Heart right ventricle (tissue), 16 donors: ENCODE measurements at regions not wholly inside any gene's neighbourhood (a gene's known extent, or its start where the extent isn't known, plus 50 kb on each side); places are given as distances from the start of the nearest gene placed in this dataset.
A peak's percentile ranks its signal among the peaks of the same experiment; 100 is the strongest.

ENCODE experiments used
- ATAC-seq, 8 donors: fragments of 200-7000 bp; cut with Tn5 transposase; one replicate each; pipeline ENCODE4 v1.9.1; 2020; ENCODE audit warnings: mild to moderate bottlenecking in 8 of 8, moderate library complexity in 8 of 8, moderate number of reproducible peaks in 1 of 8
- DNase-seq, 2 donors: peaks; one replicate each; pipeline ENCODE4 v3.0.0-alpha.2; 2020
- H3K27ac ChIP-seq, 10 donors: fragments of 200-600 bp; sonication (generic) in 2 of 10; one replicate each; pipeline versions ENCODE4 v1.5.0 to v1.8.0; 2020 to 2022; ENCODE audit warnings: mild to moderate bottlenecking in 3 of 10
- H3K27me3 ChIP-seq, 7 donors: fragments of 200-600 bp; one replicate each; pipeline ENCODE4 v1.8.0; 2021 to 2022; ENCODE audit warnings: mild to moderate bottlenecking in 2 of 7
- H3K36me3 ChIP-seq, 9 donors: fragments of 200-600 bp; sonication (generic) in 1 of 9; one replicate each; pipeline versions ENCODE4 v1.5.0 to v1.8.0; 2020 to 2022; ENCODE audit warnings: mild to moderate bottlenecking in 2 of 9
- H3K4me1 ChIP-seq, 9 donors: fragments of 200-600 bp; sonication (generic) in 1 of 9; one replicate each; pipeline versions ENCODE4 v1.5.0 to v1.8.0; 2020 to 2022; ENCODE audit warnings: mild to moderate bottlenecking in 4 of 9
- H3K4me3 ChIP-seq, 10 donors: fragments of 200-600 bp; sonication (generic) in 2 of 10; one replicate each; pipeline versions ENCODE4 v1.5.0 to v1.8.0; 2020 to 2022; ENCODE audit warnings: mild to moderate bottlenecking in 7 of 10, moderate library complexity in 2 of 10
- H3K9me3 ChIP-seq, 11 donors: fragments of 200-600 bp in 10 of 11; sonication (generic) in 2 of 11; one replicate each; pipeline versions ENCODE4 v1.5.0 to v1.8.0; 2013 to 2022; ENCODE audit warnings: mild to moderate bottlenecking in 2 of 11, control low read depth in 1 of 11, moderate library complexity in 1 of 11
- WGBS, 2 donors: extraction: QIAGEN DNeasy Blood & Tissue Kit; methylation state at CpG; one replicate each; pipeline ENCODE4 v1.1.7; 2013; ENCODE audit warnings: inconsistent platforms in 1 of 2; 5-methylcytosine and 5-hydroxymethylcytosine counted together
- intact Hi-C, 10 donors: fragments of 100-400 bp; cut with DNase I; formaldehyde crosslinking; loops; one replicate each; pipeline versions ENCODE4 v1.11.1 to v1.14.2; 2022
- TF ChIP-seq, protein P1 (sequence below), 9 donors: fragments of 200-600 bp; sonication (generic) in 2 of 9; IDR thresholded peaks; one replicate each; pipeline versions ENCODE4 v1.5.0 to v1.8.0; 2021 to 2022; ENCODE audit warnings: antibody characterized with exemption in 9 of 9, mild to moderate bottlenecking in 5 of 9, moderate library complexity in 1 of 9
- donor health status: Arrhythmogenic right ventricular cardiomyopathy.
- donor health status: ischemic (EF 13 %, LVEDD 7.1; RV severe dilation, severe dysfunction).
- donor health status: healthy with polysubstance abuse.
- donor health status: DM: no; HTN: yes; CAD: no.
- donor health status: DM: no; HTN: no; CAD: no.
- donor health status: ischemic (EF 25% LVEDD 6.9; RV normal size, moderate dysfunction).
- donor health status: ischemic (EF 25% LVEDD 5.7; RV mildly dilated, moderate dysfunction).
- donor health status: healthy.
- donor health status: DM: yes; HTN: yes; CAD: no.
- donor health status: Ischemic cardiomyopathy.
- donor health status: ischemic (EF 35%, LVEDD 5.7; RV mildly dilated, moderate dysfunction).
- donor health status: nonischemic (EF 11% LVEDD 7.7; RV severe dilation, severe dysfunction).
- donor health status: DM: yes; HTN: yes; CAD: no.
- donor health status: PGD.
- donor health status: ischemic (EF 29% LVEDD 5.4; RV normal size, mild dysfunction).
- donor health status: nonischemic (EF 23%, LVEDD 6.1; RV moderate dilation, normal function).

DNA sequence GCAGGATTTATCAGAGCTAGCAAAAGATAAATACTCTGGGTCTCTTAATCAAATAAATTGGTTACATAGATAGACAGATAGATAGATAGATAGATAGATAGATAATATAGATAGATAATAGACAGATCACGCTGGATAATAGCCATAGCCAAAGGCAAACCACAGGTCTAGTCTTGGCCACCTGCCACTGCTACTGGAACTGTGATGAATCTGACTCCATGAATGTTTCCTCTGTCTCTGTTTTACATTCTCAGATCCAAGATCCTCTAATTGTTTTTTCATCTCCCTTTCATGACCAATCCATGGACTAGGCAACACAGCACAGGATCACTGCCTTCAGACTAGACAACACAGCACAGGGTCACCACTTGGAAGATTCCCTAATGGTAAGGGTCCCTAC lies 444.7 kb upstream of the NFIA start:
- Histone ChIP-seq H3K36me3 (no peaks in the 10 kb centered on the region), H3K4me3 (no peak overlapping the region), H3K9me3 (peaks cover 0 to 3% (median 0%) of the 10 kb centered on the region in 11 donors), H3K27me3 (no peaks in the 10 kb centered on the region), H3K4me1 (no peaks in the 10 kb centered on the region), H3K27ac (no peak overlapping the region)
- no peak for ATAC-seq
- TF ChIP-seq, protein P1, sequence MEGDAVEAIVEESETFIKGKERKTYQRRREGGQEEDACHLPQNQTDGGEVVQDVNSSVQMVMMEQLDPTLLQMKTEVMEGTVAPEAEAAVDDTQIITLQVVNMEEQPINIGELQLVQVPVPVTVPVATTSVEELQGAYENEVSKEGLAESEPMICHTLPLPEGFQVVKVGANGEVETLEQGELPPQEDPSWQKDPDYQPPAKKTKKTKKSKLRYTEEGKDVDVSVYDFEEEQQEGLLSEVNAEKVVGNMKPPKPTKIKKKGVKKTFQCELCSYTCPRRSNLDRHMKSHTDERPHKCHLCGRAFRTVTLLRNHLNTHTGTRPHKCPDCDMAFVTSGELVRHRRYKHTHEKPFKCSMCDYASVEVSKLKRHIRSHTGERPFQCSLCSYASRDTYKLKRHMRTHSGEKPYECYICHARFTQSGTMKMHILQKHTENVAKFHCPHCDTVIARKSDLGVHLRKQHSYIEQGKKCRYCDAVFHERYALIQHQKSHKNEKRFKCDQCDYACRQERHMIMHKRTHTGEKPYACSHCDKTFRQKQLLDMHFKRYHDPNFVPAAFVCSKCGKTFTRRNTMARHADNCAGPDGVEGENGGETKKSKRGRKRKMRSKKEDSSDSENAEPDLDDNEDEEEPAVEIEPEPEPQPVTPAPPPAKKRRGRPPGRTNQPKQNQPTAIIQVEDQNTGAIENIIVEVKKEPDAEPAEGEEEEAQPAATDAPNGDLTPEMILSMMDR (IDR thresholded peaks at IDR 0.05) = no peak
- intact Hi-C loops = no loop called here
- 75 to 86% methylated on average over 1 of the region's 1 CpG for WGBS, 2 donors
- DNase-seq = no peak

DNA sequence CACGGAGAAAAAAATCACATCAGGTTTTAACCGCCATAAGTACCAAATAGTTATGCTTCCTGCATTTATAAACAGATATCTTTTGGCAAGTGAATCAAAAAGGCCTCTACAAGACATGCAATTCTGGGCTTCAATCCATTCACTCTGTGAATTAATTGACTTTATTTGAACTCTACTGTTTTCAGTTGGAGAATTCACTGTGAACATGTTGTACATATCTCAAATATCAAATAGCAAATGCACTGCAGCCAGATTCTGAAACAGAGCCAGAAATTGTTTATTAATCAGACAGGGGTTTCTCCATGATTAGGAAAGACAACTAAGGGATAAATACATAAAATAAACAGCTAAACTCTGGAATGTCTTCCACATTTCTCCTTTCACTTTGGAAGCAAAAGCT lies 445.4 kb upstream of the NFIA start:
- H3K4me1 ChIP-seq = no peaks in the 10 kb centered on the region
- ATAC-seq (no peak), DNase-seq (no peak)
- no peaks in the 10 kb centered on the region for H3K27me3 ChIP-seq
- H3K36me3 ChIP-seq = no peaks in the 10 kb centered on the region
- intact Hi-C loops = no loop called here
- H3K9me3 ChIP-seq = peaks cover 0 to 3% (median 0%) of the 10 kb centered on the region in 11 donors
- TF ChIP-seq, protein P1 (IDR thresholded peaks at IDR 0.05) = no peak
- 72 to 73% methylated on average over 2 of the region's 2 CpGs for WGBS, 2 donors
- H3K27ac ChIP-seq = no peak overlapping the region
- H3K4me3 ChIP-seq = no peak overlapping the region

DNA sequence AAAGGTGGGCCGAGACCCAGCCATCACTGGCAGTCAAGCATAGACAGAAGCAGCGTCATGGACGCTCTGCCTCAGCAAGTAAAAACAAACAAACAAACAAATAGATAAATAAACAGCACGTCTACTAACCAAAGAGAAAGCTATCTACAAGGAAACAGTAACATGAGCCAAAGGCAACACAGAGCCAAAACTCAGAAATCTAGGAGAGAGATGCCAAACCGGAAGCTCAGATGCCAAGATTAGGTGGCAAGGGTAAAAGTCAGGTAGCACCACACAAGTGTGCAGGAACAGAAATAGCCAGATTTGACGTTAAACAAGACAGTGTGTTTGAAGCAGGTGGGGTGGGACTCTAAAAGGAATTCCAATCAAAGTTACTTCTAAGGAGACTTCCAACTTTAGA lies 448.3 kb upstream of the NFIA start:
- Histone ChIP-seq H3K27ac (no peak overlapping the region), H3K9me3 (peaks cover 0 to 3% (median 0%) of the 10 kb centered on the region in 11 donors), H3K36me3 (no peaks in the 10 kb centered on the region), H3K4me3 (no peak overlapping the region), H3K27me3 (no peaks in the 10 kb centered on the region), H3K4me1 (no peaks in the 10 kb centered on the region)
- ATAC-seq (no peak), DNase-seq (no peak)
- TF ChIP-seq, protein P1 (IDR thresholded peaks at IDR 0.05) = no peak
- intact Hi-C loops = no loop called here
- 61 to 67% methylated on average over 6 of the region's 6 CpGs for WGBS, 2 donors

GRCh38 chr1:60622486-60622885 lies 459.9 kb upstream of the NFIA start:
- intact Hi-C loops = loop anchor here in 2 of 10 donors (10.0 kb wide), 2 partner anchors 122 to 142 kb away; no protein-coding TSS in a partner anchor
- H3K4me3 ChIP-seq = no peak overlapping the region
- DNase-seq (no peak), ATAC-seq (peak in 1 of 8 donors; percentile 18)
- no peaks in the 10 kb centered on the region for H3K9me3 ChIP-seq
- H3K36me3 ChIP-seq = no peaks in the 10 kb centered on the region
- peaks cover 0 to 30% (median 14%) of the 10 kb centered on the region in 9 donors for H3K4me1 ChIP-seq
- no peaks in the 10 kb centered on the region for H3K27me3 ChIP-seq
- WGBS, 2 donors = 82 to 83% methylated on average over 2 of the region's 2 CpGs
- H3K27ac ChIP-seq = no peak overlapping the region
- TF ChIP-seq, protein P1 (IDR thresholded peaks at IDR 0.05) = no peak
